ENCODE measurements at regions not wholly inside any gene's neighbourhood (a gene's known extent, or its start where the extent isn't known, plus 50 kb on each side); places are given as distances from the start of the nearest gene placed in this dataset.
"Not testable (repeated sequence)": the region's sequence is repeated elsewhere in the genome, so short reads cannot be mapped to it uniquely, and the experiment has no call there.

DNA sequence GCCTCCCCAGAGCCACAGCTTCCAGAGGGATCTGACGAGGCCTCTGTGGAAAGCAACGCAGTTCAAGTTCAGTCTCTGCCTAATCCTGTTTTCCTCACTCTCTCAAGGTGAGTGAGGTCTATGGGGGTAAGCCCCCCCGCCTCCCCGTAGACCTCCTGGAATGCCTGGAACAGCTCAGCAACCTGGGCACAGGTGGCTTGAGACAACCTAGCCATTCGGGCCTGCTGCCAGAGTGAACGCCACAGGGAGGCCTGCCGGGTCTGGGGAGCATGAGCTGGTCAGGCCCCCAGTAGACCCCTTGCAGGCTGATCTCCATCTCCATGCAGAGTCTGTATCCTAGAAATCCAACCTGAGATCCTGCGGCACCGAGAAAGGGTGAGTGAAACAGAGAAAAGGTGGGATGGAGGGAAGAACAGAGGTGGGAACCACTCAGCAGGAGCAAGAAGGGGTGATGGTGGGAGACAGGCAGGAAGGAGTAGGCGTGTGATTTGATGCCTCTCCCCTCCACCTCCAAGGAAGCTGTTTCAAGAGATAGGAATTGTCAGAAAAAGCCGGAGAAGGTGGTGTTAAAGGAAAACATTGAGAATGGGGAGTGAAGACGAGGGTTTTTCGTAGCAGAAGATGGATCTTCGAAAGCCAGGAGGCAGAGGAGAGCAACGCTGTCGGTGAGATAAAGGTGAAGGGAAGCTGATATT, 123.1 kb upstream of the PRMT8 start:
- H3K36me3 ChIP-seq (ENCODE audit: control insufficient read depth, insufficient read depth, low read length), result no peaks in the 10 kb centered on the region
- 89 to 91% methylated on average over 9 to 15 of the region's 16 CpGs for WGBS, 2 experiments (ENCODE audit: insufficient coverage in 2 of 2)
- no peaks in the 10 kb centered on the region for H3K4me1 ChIP-seq (ENCODE audit: control insufficient read depth, insufficient read depth, low read length, poor library complexity, severe bottlenecking)
- no peak overlapping the region for H3K4me3 ChIP-seq (ENCODE audit: extremely low read depth, insufficient read depth, low read length, poor library complexity, severe bottlenecking)
- H3K27ac ChIP-seq (ENCODE audit: low read depth, low read length, severe bottlenecking), result no peak overlapping the region
- H3K9me3 ChIP-seq (ENCODE audit: control insufficient read depth, low read length), result no peaks in the 10 kb centered on the region

DNA sequence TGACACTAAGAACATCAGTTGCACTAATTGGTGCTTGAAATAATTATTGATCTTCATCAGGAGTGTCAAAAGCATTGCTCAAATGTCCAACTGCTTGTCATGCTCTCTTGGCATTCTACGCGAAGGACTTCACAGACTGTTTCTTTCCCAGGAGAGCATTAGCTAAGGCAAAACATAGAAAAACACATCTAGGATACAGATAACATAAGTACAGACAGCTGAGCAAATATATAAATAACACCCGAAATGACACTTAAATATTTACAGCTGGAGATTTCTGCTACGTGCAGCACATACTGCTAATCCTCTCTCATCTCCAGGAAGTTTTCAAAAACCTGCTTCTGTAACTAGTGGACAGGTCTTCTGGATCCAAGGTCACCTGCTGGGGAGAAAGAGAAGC, 120.0 kb upstream of the PRMT8 start:
- H3K4me3 ChIP-seq (ENCODE audit: extremely low read depth, insufficient read depth, low read length, poor library complexity, severe bottlenecking), result no peak overlapping the region
- WGBS, 2 experiments (ENCODE audit: insufficient coverage in 2 of 2), result 94 to 100% methylated on average over 2 of the region's 4 CpGs
- H3K36me3 ChIP-seq (ENCODE audit: control insufficient read depth, insufficient read depth, low read length), result no peaks in the 10 kb centered on the region
- no peak overlapping the region for H3K27ac ChIP-seq (ENCODE audit: low read depth, low read length, severe bottlenecking)
- H3K9me3 ChIP-seq (ENCODE audit: control insufficient read depth, low read length), result no peaks in the 10 kb centered on the region
- no peaks in the 10 kb centered on the region for H3K4me1 ChIP-seq (ENCODE audit: control insufficient read depth, insufficient read depth, low read length, poor library complexity, severe bottlenecking)

DNA sequence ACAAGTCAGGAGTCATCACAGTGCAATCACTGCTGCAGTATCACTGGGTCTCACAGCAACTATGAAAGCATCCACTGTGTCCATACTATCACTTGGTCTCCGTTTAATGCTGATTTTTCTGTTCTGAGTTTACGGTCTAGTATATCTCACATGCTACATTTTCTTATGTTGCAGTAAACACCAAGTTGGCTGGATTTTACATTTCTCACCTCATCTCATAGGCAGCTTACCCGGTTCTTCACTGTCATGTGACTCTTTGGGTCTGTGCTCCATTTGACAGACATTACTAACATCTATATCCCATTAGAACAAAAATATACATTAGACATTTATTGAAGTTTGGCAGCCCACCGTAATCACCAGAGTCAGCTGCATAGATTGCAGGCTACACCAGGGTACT, 115.7 kb upstream of the PRMT8 start:
- Histone ChIP-seq H3K36me3 (ENCODE audit: control insufficient read depth, insufficient read depth, low read length) (no peaks in the 10 kb centered on the region), H3K4me1 (ENCODE audit: control insufficient read depth, insufficient read depth, low read length, poor library complexity, severe bottlenecking) (no peaks in the 10 kb centered on the region), H3K4me3 (ENCODE audit: extremely low read depth, insufficient read depth, low read length, poor library complexity, severe bottlenecking) (no peak overlapping the region), H3K9me3 (ENCODE audit: control insufficient read depth, low read length) (no peaks in the 10 kb centered on the region), H3K27ac (ENCODE audit: low read depth, low read length, severe bottlenecking) (no peak overlapping the region)
- 91 to 96% methylated on average over 4 of the region's 4 CpGs for WGBS, 2 experiments (ENCODE audit: insufficient coverage in 2 of 2)

DNA sequence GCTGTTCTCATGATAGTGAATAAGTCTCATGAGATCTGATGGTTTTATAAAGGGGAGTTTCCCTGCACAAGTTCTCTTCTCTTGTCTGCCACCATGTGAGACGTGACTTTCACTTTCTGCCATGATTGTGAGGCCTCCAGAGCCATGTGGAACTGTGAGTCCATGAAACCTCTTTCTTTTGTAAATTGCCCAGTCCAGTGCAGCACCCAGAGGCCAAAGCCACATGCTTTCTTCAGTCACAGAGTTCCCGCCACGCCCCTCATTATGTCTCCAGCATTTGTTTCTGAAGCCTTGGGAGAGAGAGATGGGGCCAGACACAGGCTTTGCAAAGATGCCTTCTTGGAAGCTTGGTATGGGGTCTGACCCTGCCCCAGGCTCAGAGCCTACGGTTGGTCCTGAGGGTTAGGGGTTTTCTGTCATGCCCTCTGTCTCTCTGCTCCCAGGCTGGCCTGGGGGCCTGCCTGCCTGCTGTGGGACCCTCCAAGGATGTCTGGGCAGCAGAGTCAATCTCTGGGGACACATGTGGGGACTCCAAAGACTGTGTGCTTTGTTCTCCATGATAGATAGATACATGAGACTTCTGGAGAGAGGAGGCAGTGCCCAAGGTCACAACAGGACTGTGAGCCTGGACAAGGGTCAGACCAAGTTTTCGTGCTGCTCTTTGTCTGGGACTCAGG, 114.1 kb upstream of the PRMT8 start:
- 69 to 88% methylated on average over 4 to 5 of the region's 5 CpGs for WGBS, 2 experiments (ENCODE audit: insufficient coverage in 2 of 2)
- Histone ChIP-seq H3K9me3 (ENCODE audit: control insufficient read depth, low read length) (no peaks in the 10 kb centered on the region), H3K27ac (ENCODE audit: low read depth, low read length, severe bottlenecking) (no peak overlapping the region), H3K4me3 (ENCODE audit: extremely low read depth, insufficient read depth, low read length, poor library complexity, severe bottlenecking) (no peak overlapping the region), H3K4me1 (ENCODE audit: control insufficient read depth, insufficient read depth, low read length, poor library complexity, severe bottlenecking) (no peaks in the 10 kb centered on the region), H3K36me3 (ENCODE audit: control insufficient read depth, insufficient read depth, low read length) (no peaks in the 10 kb centered on the region)

DNA sequence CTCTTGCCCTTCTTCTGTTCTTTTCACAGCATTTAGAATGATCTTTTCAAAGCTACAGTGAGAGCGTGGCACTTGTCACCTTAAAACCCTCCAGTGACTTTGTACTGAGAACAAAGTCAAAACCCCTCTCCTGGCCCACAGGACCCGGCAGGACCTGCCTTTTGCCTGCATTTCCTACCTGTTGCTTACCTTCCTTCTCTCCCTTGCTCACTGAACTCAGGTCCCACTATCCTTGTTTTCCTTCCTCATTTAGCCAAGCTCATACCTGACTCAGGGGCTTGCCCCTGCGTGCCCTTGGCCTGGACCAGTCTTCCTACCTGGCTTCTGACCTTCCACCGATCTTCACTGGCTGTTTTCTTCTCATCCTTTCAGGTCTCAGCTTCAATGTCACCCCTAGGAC, 112.3 kb upstream of the PRMT8 start:
- H3K27ac ChIP-seq (ENCODE audit: low read depth, low read length, severe bottlenecking), result no peak overlapping the region
- WGBS, 2 experiments (ENCODE audit: insufficient coverage in 2 of 2), result 90 to 94% methylated on average over 4 of the region's 4 CpGs
- no peaks in the 10 kb centered on the region for H3K9me3 ChIP-seq (ENCODE audit: control insufficient read depth, low read length)
- H3K4me3 ChIP-seq (ENCODE audit: extremely low read depth, insufficient read depth, low read length, poor library complexity, severe bottlenecking), result no peak overlapping the region
- H3K36me3 ChIP-seq (ENCODE audit: control insufficient read depth, insufficient read depth, low read length), result no peaks in the 10 kb centered on the region
- no peaks in the 10 kb centered on the region for H3K4me1 ChIP-seq (ENCODE audit: control insufficient read depth, insufficient read depth, low read length, poor library complexity, severe bottlenecking)

DNA sequence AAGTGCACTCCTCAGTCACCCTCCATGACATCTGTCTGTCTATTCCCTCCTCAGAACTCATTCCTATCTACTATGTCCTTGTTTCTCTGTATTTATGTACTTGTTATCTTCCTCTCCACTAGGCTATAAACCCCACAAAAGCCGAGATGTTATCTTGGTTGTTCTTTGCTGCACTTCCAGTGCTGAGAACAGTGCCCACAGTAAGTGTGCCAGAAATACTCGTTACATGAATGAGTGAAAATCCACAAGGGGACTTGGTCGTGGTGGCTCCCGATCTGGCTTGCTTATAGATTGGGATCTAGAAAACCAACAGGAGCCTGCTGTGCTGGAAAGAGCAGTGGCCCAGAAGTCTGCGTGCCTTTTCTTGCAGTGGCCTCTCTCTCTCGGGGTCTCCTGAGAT, 111.9 kb upstream of the PRMT8 start:
- no peaks in the 10 kb centered on the region for H3K4me1 ChIP-seq (ENCODE audit: control insufficient read depth, insufficient read depth, low read length, poor library complexity, severe bottlenecking)
- no peaks in the 10 kb centered on the region for H3K36me3 ChIP-seq (ENCODE audit: control insufficient read depth, insufficient read depth, low read length)
- no peaks in the 10 kb centered on the region for H3K9me3 ChIP-seq (ENCODE audit: control insufficient read depth, low read length)
- H3K27ac ChIP-seq (ENCODE audit: low read depth, low read length, severe bottlenecking), result no peak overlapping the region
- 83 to 88% methylated on average over 3 to 4 of the region's 6 CpGs for WGBS, 2 experiments (ENCODE audit: insufficient coverage in 2 of 2)
- H3K4me3 ChIP-seq (ENCODE audit: extremely low read depth, insufficient read depth, low read length, poor library complexity, severe bottlenecking), result no peak overlapping the region

DNA sequence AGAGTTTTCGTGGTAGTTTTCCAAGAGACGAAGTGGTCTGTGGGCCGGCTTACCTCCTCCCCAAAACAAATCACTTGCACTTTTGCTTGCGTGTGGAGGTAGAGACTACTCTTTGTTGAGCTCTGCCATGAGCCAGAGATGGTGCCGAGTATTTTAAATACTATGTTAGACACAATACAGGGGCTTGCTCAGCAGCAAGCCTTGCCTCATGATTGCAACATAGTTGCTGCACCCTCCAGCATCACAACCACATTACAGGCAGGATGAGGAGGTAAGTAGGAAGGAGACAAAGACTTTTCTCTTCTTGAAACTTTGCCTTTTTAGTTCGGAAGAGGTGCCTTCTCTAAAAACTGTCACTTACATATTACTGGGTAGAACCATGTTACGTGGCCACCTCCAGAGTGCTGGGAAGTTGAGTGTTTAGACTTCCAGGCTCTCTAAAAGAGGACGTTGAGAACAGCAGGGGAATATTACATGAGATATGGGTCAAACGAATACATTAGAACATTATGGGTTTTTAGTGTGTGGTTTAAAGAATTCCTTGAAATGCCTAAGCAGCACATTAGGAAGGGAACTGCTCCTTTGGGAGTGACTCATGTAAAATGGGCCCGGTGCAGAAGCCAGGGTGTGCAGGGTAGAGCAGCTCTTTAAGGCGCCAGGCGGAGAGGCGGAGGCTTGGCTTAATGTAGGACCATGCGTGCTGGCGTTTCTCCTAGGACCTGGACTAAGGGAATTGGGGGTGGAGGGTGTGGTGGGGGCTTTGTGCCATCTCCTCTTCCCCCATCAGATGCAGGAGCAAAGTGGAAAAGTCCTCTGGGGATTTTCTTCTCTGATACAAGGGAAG, 110.6 kb upstream of the PRMT8 start:
- no peak overlapping the region for H3K27ac ChIP-seq (ENCODE audit: low read depth, low read length, severe bottlenecking)

DNA sequence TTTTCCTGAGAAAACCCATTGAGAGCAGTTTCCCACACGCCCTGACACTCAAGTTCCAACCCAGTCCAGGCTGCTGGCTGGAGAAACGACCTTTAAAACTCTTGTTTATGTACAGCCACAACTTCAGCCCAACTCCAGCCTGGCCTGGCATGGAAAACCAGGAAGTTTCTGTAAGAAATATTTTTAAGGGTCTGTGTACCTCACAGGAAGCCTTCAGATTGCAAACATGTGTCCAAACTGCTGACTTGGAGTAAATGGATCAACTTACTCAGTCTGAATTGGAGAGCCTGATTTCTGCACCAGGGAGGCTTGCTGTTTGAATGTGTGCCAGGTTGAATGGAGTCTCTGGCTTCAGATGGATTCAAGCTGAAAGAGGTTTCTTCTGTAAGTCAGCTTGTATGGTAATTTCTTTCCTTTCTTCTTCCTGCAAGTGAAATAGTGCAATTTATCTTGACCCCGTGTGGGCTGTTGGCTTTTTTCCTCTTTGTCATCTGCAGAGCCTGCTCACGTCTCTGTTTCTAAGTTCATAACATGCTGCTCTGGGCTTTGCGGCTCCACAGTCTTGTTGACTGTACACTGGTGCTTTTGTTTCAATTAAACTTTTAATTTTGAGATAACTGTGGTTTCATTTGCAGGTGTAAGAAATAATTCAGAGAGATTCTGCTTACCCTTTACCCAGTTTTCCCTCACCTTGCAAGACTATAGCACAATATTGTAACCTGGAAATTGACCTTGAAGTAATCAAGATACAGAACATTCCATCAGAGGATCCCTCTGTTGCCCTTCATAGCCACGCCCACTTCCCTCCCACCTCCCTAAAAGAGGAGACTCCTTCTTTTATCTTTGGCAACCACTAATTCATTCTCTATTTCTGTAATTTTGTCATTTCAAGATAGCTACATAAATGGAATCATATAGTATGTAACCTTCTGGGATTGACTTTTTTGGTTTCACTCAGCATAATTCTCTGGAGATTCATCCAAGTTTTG, 109.7 kb upstream of the PRMT8 start:
- Histone ChIP-seq H3K36me3 (ENCODE audit: control insufficient read depth, insufficient read depth, low read length) (no peaks in the 10 kb centered on the region), H3K9me3 (ENCODE audit: control insufficient read depth, low read length) (no peaks in the 10 kb centered on the region), H3K27ac (ENCODE audit: low read depth, low read length, severe bottlenecking) (no peak overlapping the region), H3K4me1 (ENCODE audit: control insufficient read depth, insufficient read depth, low read length, poor library complexity, severe bottlenecking) (no peaks in the 10 kb centered on the region), H3K4me3 (ENCODE audit: extremely low read depth, insufficient read depth, low read length, poor library complexity, severe bottlenecking) (no peak overlapping the region)
- 92 to 100% methylated on average over 1 to 5 of the region's 6 CpGs for WGBS, 2 experiments (ENCODE audit: insufficient coverage in 2 of 2)

More for the DNA sequence above, 110.6 kb upstream of the PRMT8 start:
- 90 to 94% methylated on average over 8 to 9 of the region's 15 CpGs for WGBS, 2 experiments (ENCODE audit: insufficient coverage in 2 of 2)
- H3K4me1 ChIP-seq (ENCODE audit: control insufficient read depth, insufficient read depth, low read length, poor library complexity, severe bottlenecking), result no peaks in the 10 kb centered on the region
- no peak overlapping the region for H3K4me3 ChIP-seq (ENCODE audit: extremely low read depth, insufficient read depth, low read length, poor library complexity, severe bottlenecking)
- no peaks in the 10 kb centered on the region for H3K9me3 ChIP-seq (ENCODE audit: control insufficient read depth, low read length)
- H3K36me3 ChIP-seq (ENCODE audit: control insufficient read depth, insufficient read depth, low read length), result no peaks in the 10 kb centered on the region

DNA sequence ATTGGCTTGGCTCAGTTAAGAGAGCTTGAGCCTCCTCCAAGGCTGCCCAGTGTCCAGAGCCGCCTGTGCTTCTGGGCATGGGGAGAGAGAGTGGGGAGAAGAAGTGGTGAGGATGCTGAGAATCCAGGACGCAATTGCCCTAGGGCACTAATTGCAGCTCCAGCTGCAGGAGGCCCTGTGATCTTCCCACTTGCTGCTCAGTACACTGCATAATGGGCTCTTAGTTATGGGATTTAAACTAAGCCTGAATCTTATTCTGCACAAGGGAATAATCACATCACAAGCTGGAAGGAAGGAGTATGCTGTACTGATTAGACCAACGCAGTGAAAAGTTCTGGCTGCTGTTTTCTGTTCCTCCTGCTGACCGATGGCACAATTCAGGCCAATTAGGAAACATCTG, 101.0 kb upstream of the PRMT8 start:
- Histone ChIP-seq H3K4me1 (ENCODE audit: control insufficient read depth, insufficient read depth, low read length, poor library complexity, severe bottlenecking) (no peaks in the 10 kb centered on the region), H3K4me3 (ENCODE audit: extremely low read depth, insufficient read depth, low read length, poor library complexity, severe bottlenecking) (no peak overlapping the region), H3K36me3 (ENCODE audit: control insufficient read depth, insufficient read depth, low read length) (no peaks in the 10 kb centered on the region), H3K9me3 (ENCODE audit: control insufficient read depth, low read length) (no peaks in the 10 kb centered on the region), H3K27ac (ENCODE audit: low read depth, low read length, severe bottlenecking) (no peak overlapping the region)
- 91 to 94% methylated on average over 3 to 4 of the region's 4 CpGs for WGBS, 2 experiments (ENCODE audit: insufficient coverage in 2 of 2)

DNA sequence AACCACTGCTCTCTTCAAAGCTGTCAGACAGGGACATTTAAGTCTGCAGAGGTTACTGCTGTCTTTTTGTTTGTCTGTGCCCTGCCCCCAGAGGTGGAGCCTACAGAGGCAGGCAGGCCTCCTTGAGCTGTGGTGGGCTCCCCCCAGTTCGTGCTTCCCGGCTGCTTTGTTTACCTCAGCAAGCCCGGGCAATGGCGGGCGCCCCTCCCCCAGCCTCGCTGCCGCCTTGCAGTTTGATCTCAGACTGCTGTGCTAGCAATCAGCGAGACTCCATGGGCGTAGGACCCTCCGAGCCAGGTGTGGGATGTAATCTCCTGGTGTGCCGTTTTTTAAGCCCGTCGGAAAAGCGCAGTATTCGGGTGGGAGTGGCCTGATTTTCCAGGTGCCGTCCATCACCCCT, 93.4 kb upstream of the PRMT8 start:
- H3K4me3 ChIP-seq (ENCODE audit: extremely low read depth, insufficient read depth, low read length, poor library complexity, severe bottlenecking); H3K27ac ChIP-seq (ENCODE audit: low read depth, low read length, severe bottlenecking); H3K36me3 ChIP-seq (ENCODE audit: control insufficient read depth, insufficient read depth, low read length); H3K9me3 ChIP-seq (ENCODE audit: control insufficient read depth, low read length); H3K4me1 ChIP-seq (ENCODE audit: control insufficient read depth, insufficient read depth, low read length, poor library complexity, severe bottlenecking): not testable (repeated sequence)
- whole genome bisulfite sequencing, 2 experiments (ENCODE audit: insufficient coverage in 2 of 2), result 26 to 60% methylated on average over 3 to 10 of the region's 16 CpGs

Data from mesodermal cell (in vitro differentiated cells).